H9 (cell line): ENCODE measurements at regions not wholly inside any gene's neighbourhood (a gene's known extent, or its start where the extent isn't known, plus 50 kb on each side); places are given as distances from the start of the nearest gene placed in this dataset.

ENCODE experiments used
- DNase-seq: peaks from one replicate; pipeline ENCODE4 v3.0.0-alpha.2; 2017
- H2AFZ ChIP-seq: one replicate; pipeline ENCODE4 v1.6.1; 2013; ENCODE audit warnings: mild to moderate bottlenecking, low read length, control low read depth, moderate library complexity
- H2AK5ac ChIP-seq: 2 replicates; pipeline ENCODE4 v1.6.1; 2013; ENCODE audit warnings: low read length, control low read depth, mixed read lengths; ENCODE audit not compliant: insufficient read length
- H2BK120ac ChIP-seq: one replicate; pipeline ENCODE4 v1.6.1; 2013; ENCODE audit warnings: low read depth, mild to moderate bottlenecking, low read length, control low read depth, inconsistent platforms; ENCODE audit not compliant: poor library complexity, severe bottlenecking
- H2BK12ac ChIP-seq: 2 replicates; pipeline ENCODE4 v1.6.1; 2013; ENCODE audit warnings: low read length, control low read depth, mixed read lengths, low read depth; ENCODE audit not compliant: insufficient read length
- H2BK15ac ChIP-seq: 2 replicates; pipeline ENCODE4 v1.6.1; 2013; ENCODE audit warnings: low read depth, low read length, control low read depth
- H2BK20ac ChIP-seq: one replicate; pipeline ENCODE4 v1.6.1; 2013; ENCODE audit warnings: low read depth, mild to moderate bottlenecking, low read length, control low read depth, inconsistent platforms; ENCODE audit not compliant: poor library complexity, severe bottlenecking
- H2BK5ac ChIP-seq: 2 replicates; pipeline ENCODE4 v1.6.1; 2013; ENCODE audit warnings: low read length, control low read depth, mixed read lengths; ENCODE audit not compliant: insufficient read length
- H3K14ac ChIP-seq: 2 replicates; pipeline ENCODE4 v1.6.1; 2013; ENCODE audit warnings: low read length, control low read depth; ENCODE audit not compliant: insufficient read depth
- H3K18ac ChIP-seq: 2 replicates; pipeline ENCODE4 v1.6.1; 2013; ENCODE audit warnings: low read depth, mild to moderate bottlenecking, mixed read lengths, low read length, control low read depth; ENCODE audit not compliant: insufficient read length
- H3K23ac ChIP-seq: 2 replicates; pipeline ENCODE4 v1.6.1; 2013; ENCODE audit warnings: low read length, control low read depth, mixed read lengths, low read depth; ENCODE audit not compliant: insufficient read length
- H3K23me2 ChIP-seq: 2 replicates; pipeline ENCODE4 v1.6.1; 2013; ENCODE audit warnings: low read depth, mild to moderate bottlenecking, mixed read lengths, low read length, control low read depth; ENCODE audit not compliant: insufficient read length, poor library complexity, severe bottlenecking
- H3K27ac ChIP-seq: 2 replicates; pipeline ENCODE4 v1.5.1; 2013; ENCODE audit warnings: low read length, control low read depth, mixed read lengths, low read depth; ENCODE audit not compliant: insufficient read length
- H3K27me3 ChIP-seq: 2 replicates; pipeline ENCODE4 v1.6.1; 2013; ENCODE audit warnings: low read length, control low read depth, inconsistent platforms; ENCODE audit not compliant: insufficient read depth
- H3K4ac ChIP-seq: 2 replicates; pipeline ENCODE4 v1.6.1; 2013; ENCODE audit warnings: low read depth, mild to moderate bottlenecking, control low read depth, inconsistent platforms, low read length, moderate library complexity
- H3K4me1 ChIP-seq: 2 replicates; pipeline ENCODE4 v1.6.1; 2013; ENCODE audit warnings: low read length, control low read depth, inconsistent platforms; ENCODE audit not compliant: insufficient read depth
- H3K4me2 ChIP-seq: 2 replicates; pipeline ENCODE4 v1.6.1; 2013; ENCODE audit warnings: low read length, control low read depth, mixed read lengths; ENCODE audit not compliant: insufficient read length, insufficient read depth
- H3K56ac ChIP-seq: 2 replicates; pipeline ENCODE4 v1.6.1; 2013; ENCODE audit warnings: low read depth, mild to moderate bottlenecking, mixed read lengths, low read length, control low read depth; ENCODE audit not compliant: insufficient read length
- H3K79me1 ChIP-seq: 2 replicates; pipeline ENCODE4 v1.6.1; 2013; ENCODE audit warnings: low read depth, mild to moderate bottlenecking, moderate library complexity, low read length, control low read depth, inconsistent platforms; ENCODE audit not compliant: insufficient read depth, poor library complexity, severe bottlenecking
- H3K79me2 ChIP-seq: 2 replicates; pipeline ENCODE4 v1.6.1; 2013; ENCODE audit warnings: low read length, control low read depth, inconsistent platforms; ENCODE audit not compliant: insufficient read depth
- H3K9ac ChIP-seq: 2 replicates; pipeline ENCODE4 v1.6.1; 2013; ENCODE audit warnings: low read length, control low read depth, mixed read lengths; ENCODE audit not compliant: insufficient read length; ENCODE audit errors: extremely low read depth
- H3K9me3 ChIP-seq: one replicate; pipeline ENCODE4 v1.6.1; 2013; ENCODE audit warnings: low read depth, low read length, inconsistent platforms; ENCODE audit not compliant: control insufficient read depth
- H3T11ph ChIP-seq: one replicate; pipeline ENCODE4 v1.6.1; 2013; ENCODE audit warnings: mild to moderate bottlenecking, low read length, control low read depth, inconsistent platforms
- H4K20me1 ChIP-seq: one replicate; pipeline ENCODE4 v1.6.1; 2013; ENCODE audit not compliant: control insufficient read depth, insufficient read length, insufficient read depth
- H4K5ac ChIP-seq: 2 replicates; pipeline ENCODE4 v1.6.1; 2013; ENCODE audit warnings: low read depth, mild to moderate bottlenecking, mixed read lengths, low read length, control low read depth; ENCODE audit not compliant: insufficient read length
- H4K8ac ChIP-seq: replicated peaks from 2 replicates; pipeline ENCODE4 v1.6.1; 2013; ENCODE audit warnings: low read length, control low read depth, mixed read lengths, low read depth; ENCODE audit not compliant: insufficient read length
- H4K91ac ChIP-seq: 2 replicates; pipeline ENCODE4 v1.6.1; 2013; ENCODE audit warnings: low read depth, mild to moderate bottlenecking, moderate library complexity, mixed read lengths, low read length, control low read depth; ENCODE audit not compliant: insufficient read length
- H3K27ac Mint-ChIP-seq, 3 experiments: 2 replicates in 2 of 3; 3 replicates in 1 of 3; pipeline ENCODE4 v1.8.0; 2020 to 2021; ENCODE audit warnings: mixed read lengths in 3 of 3, mild to moderate bottlenecking in 1 of 3, moderate library complexity in 1 of 3
- H3K27me3 Mint-ChIP-seq: 2 replicates; pipeline ENCODE4 v1.8.0; 2021; ENCODE audit warnings: low read depth, mild to moderate bottlenecking, moderate library complexity, mixed read lengths
- H3K36me3 Mint-ChIP-seq, 3 experiments: 2 replicates in 2 of 3; 3 replicates in 1 of 3; pipeline ENCODE4 v1.8.0; 2020 to 2021; ENCODE audit warnings: low read depth in 3 of 3, mixed read lengths in 3 of 3; ENCODE audit not compliant: insufficient read depth in 1 of 3
- H3K4me1 Mint-ChIP-seq, 2 experiments: 2 replicates each; pipeline ENCODE4 v1.8.0; 2020; ENCODE audit warnings: mixed read lengths in 2 of 2
- H3K4me3 Mint-ChIP-seq, 2 experiments: 2 replicates in 1 of 2; 3 replicates in 1 of 2; pipeline ENCODE4 v1.8.0; 2020 to 2021; ENCODE audit warnings: mild to moderate bottlenecking in 2 of 2, mixed read lengths in 2 of 2, moderate library complexity in 1 of 2
- H3K9me3 Mint-ChIP-seq, 2 experiments: 2 replicates in 1 of 2; 3 replicates in 1 of 2; pipeline ENCODE4 v1.8.0; 2020; ENCODE audit warnings: mild to moderate bottlenecking in 2 of 2, mixed read lengths in 2 of 2, moderate library complexity in 1 of 2
- WGBS: extraction: QIAGEN DNeasy Blood & Tissue Kit; methylation state at CpG from one replicate; pipeline ENCODE4 v1.1.7; 2013; ENCODE audit warnings: missing lambda C conversion rate, low lambda C conversion rate, mixed read lengths; ENCODE audit not compliant: insufficient read length; ENCODE audit errors: extremely low coverage; 5-methylcytosine and 5-hydroxymethylcytosine counted together
- TF ChIP-seq, protein P1 (sequence below): fragments of 200-600 bp; sonication (generic); conservative IDR thresholded peaks from 3 replicates; pipeline ENCODE4 v1.8.0; 2021; ENCODE audit warnings: antibody characterized with exemption, mild to moderate bottlenecking

DNA sequence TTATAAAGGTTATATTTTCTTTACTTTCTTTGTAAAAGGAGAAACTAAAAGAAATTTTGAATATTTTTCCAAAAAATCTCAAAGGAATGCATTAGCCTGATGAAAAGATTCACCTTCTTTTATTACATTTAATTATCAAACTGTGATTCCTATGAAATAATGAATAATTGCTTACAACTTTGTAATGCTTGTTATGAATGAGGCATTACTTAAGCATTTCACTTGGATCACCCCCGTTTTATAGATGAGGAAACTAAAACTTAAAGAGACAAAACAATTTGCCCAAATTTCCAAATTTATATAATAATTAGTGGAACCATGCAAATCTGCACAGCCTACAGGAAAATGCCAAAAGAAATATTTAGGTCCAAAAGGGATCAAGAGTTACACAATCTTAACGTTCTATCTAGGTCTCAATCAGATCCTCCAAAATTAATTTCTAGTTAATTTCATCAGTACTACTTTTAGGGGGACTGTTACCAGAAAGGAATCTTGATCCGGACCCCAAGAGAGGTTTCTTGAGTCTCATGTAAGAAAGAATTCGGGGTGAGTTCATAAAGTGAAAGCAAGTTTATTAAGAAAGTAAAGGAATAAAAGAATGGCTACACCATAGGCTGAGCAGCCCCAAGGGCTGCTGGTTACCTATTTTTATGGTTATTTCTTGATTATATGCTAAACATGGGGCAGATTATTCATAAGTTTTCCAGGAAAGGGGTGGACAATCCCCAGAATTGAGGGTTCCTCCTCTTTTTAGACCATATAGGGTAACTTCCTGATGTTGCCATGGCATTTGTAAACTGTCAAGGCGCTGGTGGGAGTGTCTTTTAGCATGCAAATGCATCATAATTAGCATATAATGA, 288.0 kb downstream of the ADGB start:
- H3K27me3 ChIP-seq, result no peaks in the 10 kb centered on the region
- no peak overlapping the region for H2BK5ac ChIP-seq
- H3K9me3 ChIP-seq, result no peaks in the 10 kb centered on the region
- H2AK5ac ChIP-seq, result no peak overlapping the region
- no peak overlapping the region for H3K56ac ChIP-seq
- no peaks in the 10 kb centered on the region; a peak in 1 of 7 replicates for H3K36me3 Mint-ChIP-seq
- H2BK120ac ChIP-seq, result no peak overlapping the region
- no peaks in the 10 kb centered on the region for H3K23me2 ChIP-seq
- no peaks in the 10 kb centered on the region for H3K79me1 ChIP-seq
- no peak overlapping the region for H3T11ph ChIP-seq
- no peak overlapping the region for H2AFZ ChIP-seq
- no peak overlapping the region for H3K4me2 ChIP-seq
- WGBS, result no CpG with 5 or more reads among the region's 5 CpGs
- no peak overlapping the region for H3K27ac Mint-ChIP-seq
- H3K79me2 ChIP-seq, result no peaks in the 10 kb centered on the region
- H3K18ac ChIP-seq, result no peak overlapping the region
- H4K20me1 ChIP-seq, result no peaks in the 10 kb centered on the region
- H3K4me1 ChIP-seq, result no peaks in the 10 kb centered on the region
- no peak overlapping the region for H3K4me3 Mint-ChIP-seq
- no peaks in the 10 kb centered on the region for H3K27me3 Mint-ChIP-seq
- H3K9ac ChIP-seq, result no peak overlapping the region
- H2BK15ac ChIP-seq, result no peak overlapping the region
- DNase-seq, result no peak
- no peak overlapping the region for H2BK12ac ChIP-seq
- no peak overlapping the region for H3K14ac ChIP-seq
- no peak overlapping the region for H4K91ac ChIP-seq
- H3K23ac ChIP-seq, result no peak overlapping the region
- H3K27ac ChIP-seq, result no peak overlapping the region
- TF ChIP-seq, protein P1, sequence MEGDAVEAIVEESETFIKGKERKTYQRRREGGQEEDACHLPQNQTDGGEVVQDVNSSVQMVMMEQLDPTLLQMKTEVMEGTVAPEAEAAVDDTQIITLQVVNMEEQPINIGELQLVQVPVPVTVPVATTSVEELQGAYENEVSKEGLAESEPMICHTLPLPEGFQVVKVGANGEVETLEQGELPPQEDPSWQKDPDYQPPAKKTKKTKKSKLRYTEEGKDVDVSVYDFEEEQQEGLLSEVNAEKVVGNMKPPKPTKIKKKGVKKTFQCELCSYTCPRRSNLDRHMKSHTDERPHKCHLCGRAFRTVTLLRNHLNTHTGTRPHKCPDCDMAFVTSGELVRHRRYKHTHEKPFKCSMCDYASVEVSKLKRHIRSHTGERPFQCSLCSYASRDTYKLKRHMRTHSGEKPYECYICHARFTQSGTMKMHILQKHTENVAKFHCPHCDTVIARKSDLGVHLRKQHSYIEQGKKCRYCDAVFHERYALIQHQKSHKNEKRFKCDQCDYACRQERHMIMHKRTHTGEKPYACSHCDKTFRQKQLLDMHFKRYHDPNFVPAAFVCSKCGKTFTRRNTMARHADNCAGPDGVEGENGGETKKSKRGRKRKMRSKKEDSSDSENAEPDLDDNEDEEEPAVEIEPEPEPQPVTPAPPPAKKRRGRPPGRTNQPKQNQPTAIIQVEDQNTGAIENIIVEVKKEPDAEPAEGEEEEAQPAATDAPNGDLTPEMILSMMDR, result no peak
- no peak overlapping the region for H4K5ac ChIP-seq
- no peak overlapping the region for H2BK20ac ChIP-seq
- no peak overlapping the region for H4K8ac ChIP-seq
- H3K4ac ChIP-seq, result no peak overlapping the region
- peaks cover 2 to 5% of the 10 kb centered on the region in 2 experiments for H3K4me1 Mint-ChIP-seq
- no peaks in the 10 kb centered on the region for H3K9me3 Mint-ChIP-seq
